OCI-LY3 (cell line): ENCODE measurements at regions not wholly inside any gene's neighbourhood (a gene's known extent, or its start where the extent isn't known, plus 50 kb on each side); places are given as distances from the start of the nearest gene placed in this dataset.

Source experiments
- H2AFZ ChIP-seq: fragments of 200-600, 300-600 bp; shearing (Covaris generic); 2 replicates; pipeline ENCODE4 v1.6.0; 2014; ENCODE audit warnings: antibody characterized with exemption, low read depth, low read length
- H3K27ac ChIP-seq: fragments of 200-600, 300-600 bp; sonication (generic); 2 replicates; pipeline ENCODE4 v1.5.1; 2014; ENCODE audit warnings: mild to moderate bottlenecking, low read length, moderate library complexity, mixed read lengths
- H3K27me3 ChIP-seq: fragments of 200-600, 300-600 bp; sonication (generic); 2 replicates; pipeline ENCODE4 v1.6.1; 2014; ENCODE audit warnings: low read depth, low read length, mixed read lengths
- H3K36me3 ChIP-seq: fragments of 200-600, 300-600 bp; sonication (generic); replicated peaks from 2 replicates; pipeline ENCODE3; 2014; ENCODE audit warnings: low read depth, low read length, mixed read lengths
- H3K4me1 ChIP-seq: fragments of 300-600, 200-600 bp; sonication (generic); 2 replicates; pipeline ENCODE4 v1.6.1; 2014; ENCODE audit warnings: low read length, mixed read lengths
- H3K4me2 ChIP-seq: fragments of 200-600, 300-600 bp; sonication (generic); 2 replicates; pipeline ENCODE4 v1.6.1; 2014; ENCODE audit warnings: low read length, mixed read lengths
- H3K4me3 ChIP-seq: fragments of 300-600, 200-600 bp; sonication (generic); 2 replicates; pipeline ENCODE4 v1.5.1; 2014; ENCODE audit warnings: antibody characterized with exemption, mild to moderate bottlenecking, low read length, moderate library complexity
- H3K79me2 ChIP-seq: fragments of 300-600, 200-600 bp; shearing (Covaris generic); 2 replicates; pipeline ENCODE4 v1.6.1; 2014; ENCODE audit warnings: mild to moderate bottlenecking, low read length, mixed read lengths
- H3K9ac ChIP-seq: fragments of 300-600, 200-600 bp; shearing (Covaris generic); 2 replicates; pipeline ENCODE4 v1.6.0; 2014; ENCODE audit warnings: mild to moderate bottlenecking, low read length, moderate library complexity
- H3K9me3 ChIP-seq: fragments of 200-600, 300-600 bp; shearing (Covaris generic); 2 replicates; pipeline ENCODE4 v1.6.1; 2014; ENCODE audit warnings: low read length, mixed read lengths; ENCODE audit not compliant: insufficient read depth
- H4K20me1 ChIP-seq: fragments of 200-600, 300-600 bp; sonication (generic); 2 replicates; pipeline ENCODE4 v1.6.1; 2016; ENCODE audit warnings: low read length, mixed read lengths; ENCODE audit not compliant: insufficient read depth
- CTCF ChIP-seq: fragments of 200-600, 300-600 bp; sonication (generic); IDR thresholded peaks from 2 replicates; pipeline ENCODE4 v1.5.1; 2014; ENCODE audit warnings: antibody characterized with exemption, low read length, low read depth
- EZH2phosphoT487 ChIP-seq: fragments of 200-600 bp; shearing (Covaris generic); IDR thresholded peaks from 2 replicates; pipeline ENCODE4 v1.6.1; 2018; ENCODE audit warnings: antibody characterized with exemption, mixed run types, low read depth

DNA sequence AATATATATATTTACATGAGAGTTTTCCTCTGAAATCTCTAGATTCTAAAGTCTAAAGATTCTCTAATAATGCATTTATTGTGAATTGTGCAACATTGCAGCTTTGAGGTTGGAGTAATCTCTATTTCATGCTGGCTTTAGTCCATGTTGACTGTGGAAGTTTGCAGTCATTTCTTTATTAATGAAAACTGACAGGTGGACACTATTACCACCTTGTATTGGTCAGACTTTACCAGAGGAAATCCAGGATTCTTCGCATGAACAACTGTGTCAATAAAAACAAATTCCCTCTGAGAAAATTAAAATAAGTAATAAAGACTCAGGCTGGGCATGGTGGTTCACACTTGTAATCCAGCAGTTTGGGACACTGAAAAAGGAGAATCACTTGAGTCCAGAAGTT is 274.1 kb downstream of the SHQ1 start:
- no peak overlapping the region for H2AFZ ChIP-seq
- no peak overlapping the region for H3K4me3 ChIP-seq
- H3K36me3 ChIP-seq = no peaks in the 10 kb centered on the region
- no peaks in the 10 kb centered on the region for H3K4me1 ChIP-seq
- no peaks in the 10 kb centered on the region for H3K79me2 ChIP-seq
- H4K20me1 ChIP-seq = no peaks in the 10 kb centered on the region
- no peak overlapping the region for H3K4me2 ChIP-seq
- H3K27ac ChIP-seq = no peak overlapping the region
- no peak overlapping the region for H3K9ac ChIP-seq
- peaks cover 11% of the 10 kb centered on the region; the same call in 1 of the 2 replicates for H3K27me3 ChIP-seq
- H3K9me3 ChIP-seq = no peaks in the 10 kb centered on the region
- TF ChIP-seq EZH2phosphoT487 (no peak), CTCF (no peak)

DNA sequence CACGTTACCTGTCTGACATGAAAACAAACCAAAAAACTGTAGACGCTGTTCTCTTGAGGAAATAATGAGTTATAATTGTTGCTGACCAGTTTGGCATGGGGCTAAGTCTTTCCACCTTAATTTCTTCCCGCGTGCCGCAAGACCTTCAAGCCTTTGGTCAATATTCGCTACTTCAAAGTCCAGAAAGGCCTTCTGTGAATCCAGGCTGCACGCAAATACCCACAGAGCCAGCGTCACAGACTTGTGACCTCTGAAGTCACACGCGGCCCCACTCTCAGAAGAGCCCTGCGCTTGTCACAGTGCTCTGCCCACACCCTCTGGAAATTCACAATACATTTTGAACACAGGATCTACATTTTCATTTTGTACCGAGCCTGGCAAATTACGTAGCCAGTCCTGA is 275.2 kb downstream of the SHQ1 start:
- Histone ChIP-seq H3K27me3 (peaks cover 4% of the 10 kb centered on the region; the same call in 1 of the 2 replicates), H4K20me1 (no peaks in the 10 kb centered on the region), H3K27ac (no peak overlapping the region), H2AFZ (no peak overlapping the region), H3K4me3 (no peak overlapping the region), H3K79me2 (no peaks in the 10 kb centered on the region), H3K4me1 (no peaks in the 10 kb centered on the region), H3K4me2 (no peak overlapping the region), H3K9me3 (no peaks in the 10 kb centered on the region), H3K36me3 (no peaks in the 10 kb centered on the region), H3K9ac (no peak overlapping the region)
- TF ChIP-seq EZH2phosphoT487 (no peak), CTCF (no peak)

DNA sequence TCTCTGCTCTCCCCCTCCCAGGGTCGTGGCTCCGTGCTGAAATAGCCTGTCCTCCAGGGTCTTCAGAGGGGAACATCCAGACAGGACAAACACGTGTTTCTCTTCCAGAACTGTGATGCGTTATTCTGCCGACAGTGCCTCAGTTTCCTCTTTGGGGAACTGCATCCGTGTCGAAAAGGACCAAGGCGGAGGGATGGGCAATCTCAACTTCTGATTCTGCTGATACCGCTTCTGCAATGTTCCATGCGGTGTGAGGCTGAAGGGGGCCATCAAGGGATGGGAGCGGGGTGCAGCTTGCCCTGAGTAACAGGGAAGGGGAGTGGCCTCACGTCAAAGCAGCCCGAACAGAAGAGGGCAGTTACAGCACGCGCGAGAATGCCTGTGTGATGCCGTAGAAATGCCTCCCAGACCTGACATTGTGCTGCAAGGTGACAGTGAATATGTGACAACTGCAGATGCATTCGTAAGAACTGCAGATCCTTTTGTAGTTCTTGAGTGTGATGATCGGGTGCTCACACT is 275.7 kb downstream of the SHQ1 start:
- H3K9me3 ChIP-seq = no peaks in the 10 kb centered on the region
- H3K27ac ChIP-seq = no peak overlapping the region
- no peaks in the 10 kb centered on the region for H4K20me1 ChIP-seq
- H3K9ac ChIP-seq = no peak overlapping the region
- TF ChIP-seq EZH2phosphoT487 (no peak), CTCF (no peak)
- no peaks in the 10 kb centered on the region; the same call in 1 of the 2 replicates for H3K27me3 ChIP-seq
- no peaks in the 10 kb centered on the region for H3K36me3 ChIP-seq
- H3K79me2 ChIP-seq = no peaks in the 10 kb centered on the region
- H3K4me2 ChIP-seq = no peak overlapping the region
- no peaks in the 10 kb centered on the region for H3K4me1 ChIP-seq
- H3K4me3 ChIP-seq = no peak overlapping the region
- H2AFZ ChIP-seq = no peak overlapping the region

DNA sequence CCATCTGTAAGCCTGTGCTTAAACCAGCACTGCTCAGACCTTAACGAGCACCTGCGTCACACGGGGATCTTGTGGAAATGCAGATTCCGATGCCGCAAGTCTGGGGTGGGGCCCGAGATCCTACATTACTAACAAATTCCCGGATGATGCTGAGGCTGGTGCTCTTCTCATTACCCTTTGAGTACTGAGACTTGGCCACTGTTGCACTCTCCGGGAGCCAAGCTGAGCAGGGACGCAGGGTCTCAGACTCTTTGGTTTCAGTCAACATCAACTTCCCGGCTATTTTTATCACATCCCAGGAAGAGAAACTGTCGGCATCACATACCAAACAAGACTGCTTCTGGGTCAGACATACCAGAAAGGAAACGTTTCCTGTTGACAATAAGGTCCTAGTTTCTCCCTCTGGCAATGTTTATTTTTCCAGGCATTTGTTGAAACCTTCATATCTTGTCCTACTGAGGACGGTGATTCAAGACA is 276.6 kb downstream of the SHQ1 start:
- Histone ChIP-seq H3K9ac (no peak overlapping the region), H2AFZ (no peak overlapping the region), H3K36me3 (no peaks in the 10 kb centered on the region), H3K27ac (no peak overlapping the region), H3K9me3 (no peaks in the 10 kb centered on the region), H3K4me3 (no peak overlapping the region), H3K79me2 (no peaks in the 10 kb centered on the region), H3K4me1 (no peaks in the 10 kb centered on the region), H3K27me3 (no peaks in the 10 kb centered on the region; the same call in 1 of the 2 replicates), H4K20me1 (no peaks in the 10 kb centered on the region), H3K4me2 (no peak overlapping the region)
- TF ChIP-seq EZH2phosphoT487 (no peak), CTCF (no peak)
